ENCODE measurements at regions not wholly inside any gene's neighbourhood (a gene's known extent, or its start where the extent isn't known, plus 50 kb on each side); places are given as distances from the start of the nearest gene placed in this dataset.
"Not testable (repeated sequence)": the region's sequence is repeated elsewhere in the genome, so short reads cannot be mapped to it uniquely, and the experiment has no call there.

DNA sequence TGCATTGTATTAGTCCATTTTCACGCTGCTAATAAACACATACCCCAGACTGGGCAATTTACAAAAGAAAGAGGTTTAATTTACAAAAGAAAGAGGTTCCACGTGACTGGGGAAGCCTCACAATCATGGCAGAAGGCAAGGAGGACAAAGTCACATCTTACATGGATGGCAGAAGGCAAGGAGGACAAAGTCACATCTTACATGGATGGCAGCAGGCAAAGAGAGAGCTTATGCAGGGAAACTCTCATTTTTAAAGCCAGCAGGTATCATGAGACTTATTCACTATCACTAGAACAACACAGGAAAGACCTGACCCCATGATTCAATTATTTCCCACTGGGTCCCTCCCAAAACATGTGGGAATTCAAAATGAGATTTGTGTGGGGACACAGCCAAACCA is 223.3 kb upstream of the SLC39A10 start:
- DNase-seq; H3K36me3 ChIP-seq (ENCODE audit: control insufficient read depth, insufficient read depth, low read length); H3K4me1 ChIP-seq (ENCODE audit: control insufficient read depth, insufficient read depth, low read length, poor library complexity, severe bottlenecking); H3K4me3 ChIP-seq (ENCODE audit: insufficient read depth, low read depth, low read length, poor library complexity, severe bottlenecking); H3K27ac ChIP-seq (ENCODE audit: insufficient read depth, low read length, poor library complexity, severe bottlenecking); H3K9me3 ChIP-seq (ENCODE audit: control insufficient read depth, low read length); H3K27me3 ChIP-seq (replicated peaks; ENCODE audit: control insufficient read depth, insufficient read depth, low read length, poor library complexity, severe bottlenecking): not testable (repeated sequence)

- DNase-seq = no peak
- Histone ChIP-seq H3K4me3 (ENCODE audit: insufficient read depth, low read depth, low read length, poor library complexity, severe bottlenecking) (no peak overlapping the region), H3K9me3 (ENCODE audit: control insufficient read depth, low read length) (no peaks in the 10 kb centered on the region), H3K27ac (ENCODE audit: insufficient read depth, low read length, poor library complexity, severe bottlenecking) (no peak overlapping the region), H3K4me1 (ENCODE audit: control insufficient read depth, insufficient read depth, low read length, poor library complexity, severe bottlenecking) (no peaks in the 10 kb centered on the region), H3K36me3 (ENCODE audit: control insufficient read depth, insufficient read depth, low read length) (no peaks in the 10 kb centered on the region), H3K27me3 (replicated peaks; ENCODE audit: control insufficient read depth, insufficient read depth, low read length, poor library complexity, severe bottlenecking) (no peaks in the 10 kb centered on the region)
Measured at GRCh38 chr2:195428673-195429072, 228.4 kb upstream of the SLC39A10 start.

DNA sequence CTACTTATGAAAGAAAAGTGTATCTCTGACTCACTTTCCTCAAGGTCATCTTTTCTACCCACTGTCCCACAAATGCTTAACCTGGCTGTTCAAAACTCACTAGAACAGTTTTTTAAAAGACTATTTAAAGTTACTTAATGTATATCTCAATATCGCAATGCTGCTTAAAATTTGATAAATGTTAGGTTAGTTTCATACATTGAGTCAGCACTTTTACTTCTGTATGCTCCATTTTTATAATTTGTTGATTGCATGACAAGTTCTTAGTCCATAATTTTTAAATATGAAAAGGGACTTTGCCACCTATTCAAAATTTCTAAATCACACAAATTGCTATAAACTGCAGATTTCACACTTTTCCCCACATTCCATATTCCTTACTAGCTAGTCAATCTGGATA is 231.7 kb upstream of the SLC39A10 start:
- Histone ChIP-seq H3K4me3 (ENCODE audit: insufficient read depth, low read depth, low read length, poor library complexity, severe bottlenecking) (no peak overlapping the region), H3K9me3 (ENCODE audit: control insufficient read depth, low read length) (no peaks in the 10 kb centered on the region), H3K27ac (ENCODE audit: insufficient read depth, low read length, poor library complexity, severe bottlenecking) (no peak overlapping the region), H3K4me1 (ENCODE audit: control insufficient read depth, insufficient read depth, low read length, poor library complexity, severe bottlenecking) (no peaks in the 10 kb centered on the region), H3K27me3 (replicated peaks; ENCODE audit: control insufficient read depth, insufficient read depth, low read length, poor library complexity, severe bottlenecking) (no peaks in the 10 kb centered on the region), H3K36me3 (ENCODE audit: control insufficient read depth, insufficient read depth, low read length) (no peaks in the 10 kb centered on the region)
- DNase-seq = no peak

- DNase-seq = no peak
- H3K27me3 ChIP-seq (replicated peaks; ENCODE audit: control insufficient read depth, insufficient read depth, low read length, poor library complexity, severe bottlenecking) = no peaks in the 10 kb centered on the region
- no peak overlapping the region for H3K27ac ChIP-seq (ENCODE audit: insufficient read depth, low read length, poor library complexity, severe bottlenecking)
- no peaks in the 10 kb centered on the region for H3K4me1 ChIP-seq (ENCODE audit: control insufficient read depth, insufficient read depth, low read length, poor library complexity, severe bottlenecking)
- H3K9me3 ChIP-seq (ENCODE audit: control insufficient read depth, low read length) = no peaks in the 10 kb centered on the region
- no peak overlapping the region for H3K4me3 ChIP-seq (ENCODE audit: insufficient read depth, low read depth, low read length, poor library complexity, severe bottlenecking)
- no peaks in the 10 kb centered on the region for H3K36me3 ChIP-seq (ENCODE audit: control insufficient read depth, insufficient read depth, low read length)
Measured at GRCh38 chr2:195419033-195419432, 238.0 kb upstream of the SLC39A10 start.

DNA sequence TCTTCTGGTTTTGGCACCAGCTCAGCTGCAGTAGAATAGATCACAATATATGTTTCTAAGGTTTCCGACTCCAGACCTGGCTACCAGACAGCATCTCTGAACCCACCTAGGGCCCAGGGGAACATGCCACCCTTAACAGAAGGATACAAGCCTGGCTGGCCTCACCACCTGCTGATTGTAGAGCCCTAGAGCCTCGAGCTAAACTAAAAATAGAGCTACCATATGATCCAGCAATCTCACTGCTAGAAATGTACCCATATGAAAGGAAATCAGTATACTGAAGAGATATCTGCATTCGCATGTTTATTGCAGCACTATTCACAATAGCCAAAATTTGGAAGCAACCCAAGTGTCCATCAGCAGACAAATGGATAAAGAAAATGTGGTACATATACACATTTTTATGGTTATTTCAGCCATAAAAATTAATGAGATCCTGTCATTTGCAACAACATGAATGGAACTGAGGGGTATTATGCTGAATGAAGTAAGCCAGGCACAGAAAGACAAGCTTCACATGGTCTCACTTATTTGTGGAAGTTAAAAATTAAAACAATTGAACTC is 242.4 kb upstream of the SLC39A10 start:
- no peak overlapping the region for H3K4me3 ChIP-seq (ENCODE audit: insufficient read depth, low read depth, low read length, poor library complexity, severe bottlenecking)
- H3K4me1 ChIP-seq (ENCODE audit: control insufficient read depth, insufficient read depth, low read length, poor library complexity, severe bottlenecking) = no peaks in the 10 kb centered on the region
- no peaks in the 10 kb centered on the region for H3K36me3 ChIP-seq (ENCODE audit: control insufficient read depth, insufficient read depth, low read length)
- no peaks in the 10 kb centered on the region for H3K27me3 ChIP-seq (replicated peaks; ENCODE audit: control insufficient read depth, insufficient read depth, low read length, poor library complexity, severe bottlenecking)
- H3K9me3 ChIP-seq (ENCODE audit: control insufficient read depth, low read length) = no peaks in the 10 kb centered on the region
- no peak overlapping the region for H3K27ac ChIP-seq (ENCODE audit: insufficient read depth, low read length, poor library complexity, severe bottlenecking)
- no peak for DNase-seq

GRCh38 chr2:195413944-195414343 is 243.1 kb upstream of the SLC39A10 start:
- Histone ChIP-seq H3K27ac (ENCODE audit: insufficient read depth, low read length, poor library complexity, severe bottlenecking) (no peak overlapping the region), H3K4me1 (ENCODE audit: control insufficient read depth, insufficient read depth, low read length, poor library complexity, severe bottlenecking) (no peaks in the 10 kb centered on the region), H3K27me3 (replicated peaks; ENCODE audit: control insufficient read depth, insufficient read depth, low read length, poor library complexity, severe bottlenecking) (no peaks in the 10 kb centered on the region), H3K9me3 (ENCODE audit: control insufficient read depth, low read length) (no peaks in the 10 kb centered on the region), H3K36me3 (ENCODE audit: control insufficient read depth, insufficient read depth, low read length) (no peaks in the 10 kb centered on the region), H3K4me3 (ENCODE audit: insufficient read depth, low read depth, low read length, poor library complexity, severe bottlenecking) (no peak overlapping the region)
- DNase-seq = no peak

DNA sequence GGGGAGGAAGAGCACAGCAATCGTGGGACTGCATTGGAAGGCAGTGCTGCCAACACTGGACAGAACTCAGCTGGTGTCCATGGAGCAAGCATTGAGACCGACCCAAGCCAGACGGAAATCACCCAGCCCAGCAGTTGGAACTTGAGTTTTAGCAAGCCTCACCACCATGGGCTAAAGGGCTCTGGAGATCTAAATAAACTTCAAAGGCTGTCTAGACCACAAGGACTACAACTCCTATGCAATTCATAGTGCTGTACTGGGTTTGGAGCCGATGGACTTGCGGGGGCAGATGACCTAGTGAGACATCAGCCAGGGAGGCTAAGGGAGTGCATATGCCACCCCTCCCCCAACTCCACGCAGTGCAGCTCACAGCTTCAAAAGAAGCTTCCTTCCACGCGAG is 243.6 kb upstream of the SLC39A10 start:
- no peak overlapping the region for H3K27ac ChIP-seq (ENCODE audit: insufficient read depth, low read length, poor library complexity, severe bottlenecking)
- H3K4me1 ChIP-seq (ENCODE audit: control insufficient read depth, insufficient read depth, low read length, poor library complexity, severe bottlenecking) = no peaks in the 10 kb centered on the region
- no peaks in the 10 kb centered on the region for H3K9me3 ChIP-seq (ENCODE audit: control insufficient read depth, low read length)
- no peak for DNase-seq
- H3K27me3 ChIP-seq (replicated peaks; ENCODE audit: control insufficient read depth, insufficient read depth, low read length, poor library complexity, severe bottlenecking) = no peaks in the 10 kb centered on the region
- H3K36me3 ChIP-seq (ENCODE audit: control insufficient read depth, insufficient read depth, low read length) = no peaks in the 10 kb centered on the region
- no peak overlapping the region for H3K4me3 ChIP-seq (ENCODE audit: insufficient read depth, low read depth, low read length, poor library complexity, severe bottlenecking)

DNA sequence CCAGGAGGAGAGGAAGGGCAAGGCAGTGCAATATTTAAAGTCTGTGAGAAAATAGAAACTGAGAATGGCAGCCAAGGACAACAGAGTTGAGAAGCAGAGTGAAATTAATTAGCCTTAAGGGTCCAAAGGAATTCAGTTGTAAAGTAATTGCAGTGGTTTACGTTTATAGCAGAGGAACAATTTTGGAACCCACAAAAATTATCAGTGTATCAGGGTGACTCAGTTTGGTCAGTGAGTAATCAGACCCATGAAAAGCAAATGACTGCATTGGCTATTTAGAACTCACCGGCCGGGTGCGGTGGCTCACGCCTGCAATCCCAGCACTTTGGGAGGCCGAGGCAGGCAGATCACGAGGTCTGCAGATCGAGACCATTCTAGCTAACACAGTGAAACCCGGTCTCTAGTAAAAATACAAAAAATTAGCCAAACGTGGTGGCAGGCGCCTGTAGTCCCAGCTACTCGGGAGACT is 245.8 kb upstream of the SLC39A10 start:
- no peaks in the 10 kb centered on the region for H3K4me1 ChIP-seq (ENCODE audit: control insufficient read depth, insufficient read depth, low read length, poor library complexity, severe bottlenecking)
- no peaks in the 10 kb centered on the region for H3K9me3 ChIP-seq (ENCODE audit: control insufficient read depth, low read length)
- no peak for DNase-seq
- no peak overlapping the region for H3K4me3 ChIP-seq (ENCODE audit: insufficient read depth, low read depth, low read length, poor library complexity, severe bottlenecking)
- no peak overlapping the region for H3K27ac ChIP-seq (ENCODE audit: insufficient read depth, low read length, poor library complexity, severe bottlenecking)
- H3K27me3 ChIP-seq (replicated peaks; ENCODE audit: control insufficient read depth, insufficient read depth, low read length, poor library complexity, severe bottlenecking) = no peaks in the 10 kb centered on the region
- no peaks in the 10 kb centered on the region for H3K36me3 ChIP-seq (ENCODE audit: control insufficient read depth, insufficient read depth, low read length)

DNA sequence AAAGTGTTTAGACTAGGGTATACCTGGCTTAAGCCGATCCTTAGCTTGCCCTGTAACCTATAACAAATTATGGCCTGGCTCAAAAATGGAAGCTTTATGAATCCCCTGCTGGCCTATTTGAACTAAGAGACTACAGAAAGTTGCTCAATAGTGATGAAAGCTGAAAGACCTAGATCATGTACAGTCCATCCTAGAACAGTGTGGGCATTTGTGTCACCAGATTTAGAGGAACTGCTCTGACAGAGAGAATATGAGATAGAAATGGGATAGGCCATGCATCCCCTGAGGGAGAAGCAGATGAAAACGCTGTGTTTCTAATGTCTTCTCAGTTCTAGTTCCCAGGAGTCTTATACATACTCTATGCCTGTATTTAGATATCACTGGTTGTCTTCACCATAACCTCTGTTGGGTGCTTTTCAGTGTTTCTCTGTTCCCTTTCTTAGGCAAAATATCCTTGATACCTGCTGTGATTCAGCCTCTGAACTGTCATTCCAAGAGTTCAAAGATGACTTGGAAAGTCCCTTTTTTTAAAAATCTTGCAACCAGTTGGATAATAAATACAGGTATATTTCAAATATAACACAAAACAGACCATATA is 246.9 kb upstream of the SLC39A10 start:
- Histone ChIP-seq H3K27me3 (replicated peaks; ENCODE audit: control insufficient read depth, insufficient read depth, low read length, poor library complexity, severe bottlenecking) (no peaks in the 10 kb centered on the region), H3K9me3 (ENCODE audit: control insufficient read depth, low read length) (no peaks in the 10 kb centered on the region), H3K4me3 (ENCODE audit: insufficient read depth, low read depth, low read length, poor library complexity, severe bottlenecking) (no peak overlapping the region), H3K4me1 (ENCODE audit: control insufficient read depth, insufficient read depth, low read length, poor library complexity, severe bottlenecking) (no peaks in the 10 kb centered on the region), H3K36me3 (ENCODE audit: control insufficient read depth, insufficient read depth, low read length) (no peaks in the 10 kb centered on the region), H3K27ac (ENCODE audit: insufficient read depth, low read length, poor library complexity, severe bottlenecking) (no peak overlapping the region)
- no peak for DNase-seq

- Histone ChIP-seq H3K27ac (ENCODE audit: insufficient read depth, low read length, poor library complexity, severe bottlenecking) (no peak overlapping the region), H3K4me1 (ENCODE audit: control insufficient read depth, insufficient read depth, low read length, poor library complexity, severe bottlenecking) (no peaks in the 10 kb centered on the region), H3K27me3 (replicated peaks; ENCODE audit: control insufficient read depth, insufficient read depth, low read length, poor library complexity, severe bottlenecking) (no peaks in the 10 kb centered on the region), H3K9me3 (ENCODE audit: control insufficient read depth, low read length) (no peaks in the 10 kb centered on the region), H3K4me3 (ENCODE audit: insufficient read depth, low read depth, low read length, poor library complexity, severe bottlenecking) (no peak overlapping the region), H3K36me3 (ENCODE audit: control insufficient read depth, insufficient read depth, low read length) (no peaks in the 10 kb centered on the region)
- no peak for DNase-seq
Measured at GRCh38 chr2:195408811-195409210, 248.2 kb upstream of the SLC39A10 start.
